HG03025 (cell line): ENCODE measurements at regions not wholly inside any gene's neighbourhood (a gene's known extent, or its start where the extent isn't known, plus 50 kb on each side); places are given as distances from the start of the nearest gene placed in this dataset.
A peak's percentile ranks its signal among the peaks of the same experiment; 100 is the strongest.

Experiments
- ATAC-seq: cut with Tn5 transposase; IDR thresholded peaks from one replicate; pipeline ENCODE4 v1.9.1; 2021; ENCODE audit warnings: mild to moderate bottlenecking, moderate library complexity; ENCODE audit not compliant: unreplicated experiment, low FRiP score

- no peak for ATAC-seq
Measured at GRCh38 chr2:237150186-237150585, 64.5 kb downstream of the COPS8 start.

GRCh38 chr2:237150831-237151375 lies 65.2 kb downstream of the COPS8 start:
- ATAC-seq = no peak

- ATAC-seq = no peak
Measured at GRCh38 chr2:237152361-237152760, 66.7 kb downstream of the COPS8 start.

- ATAC-seq = no peak
Measured at GRCh38 chr2:237153181-237153580, 67.5 kb downstream of the COPS8 start.

GRCh38 chr2:237154082-237154638 lies 68.5 kb downstream of the COPS8 start:
- ATAC-seq = no peak

- ATAC-seq = peak; percentile 75
Measured at GRCh38 chr2:237154884-237155851, 69.5 kb downstream of the COPS8 start.

- no peak for ATAC-seq
Measured at GRCh38 chr2:237156031-237156856, 70.6 kb downstream of the COPS8 start.

GRCh38 chr2:237156857-237157779 lies 71.4 kb downstream of the COPS8 start:
- ATAC-seq = no peak

- ATAC-seq = no peak
Measured at GRCh38 chr2:237157780-237158102, 72.1 kb downstream of the COPS8 start.

- ATAC-seq = no peak
Measured at GRCh38 chr2:237158194-237158593, 72.5 kb downstream of the COPS8 start.

GRCh38 chr2:237159006-237159911 lies 73.6 kb downstream of the COPS8 start:
- no peak for ATAC-seq

GRCh38 chr2:237160271-237160919 lies 74.7 kb downstream of the COPS8 start:
- ATAC-seq = no peak

- no peak for ATAC-seq
Measured at GRCh38 chr2:237161189-237161588, 75.5 kb downstream of the COPS8 start.

GRCh38 chr2:237162959-237163358 lies 77.3 kb downstream of the COPS8 start:
- ATAC-seq = no peak

- no peak for ATAC-seq
Measured at GRCh38 chr2:237164474-237165042, 78.9 kb downstream of the COPS8 start.

- no peak for ATAC-seq
Measured at GRCh38 chr2:237165405-237166276, 80.0 kb downstream of the COPS8 start.

- ATAC-seq = no peak
Measured at GRCh38 chr2:237167038-237167437, 81.3 kb downstream of the COPS8 start.
